Keratinocyte (primary cell): ENCODE measurements at regions not wholly inside any gene's neighbourhood (a gene's known extent, or its start where the extent isn't known, plus 50 kb on each side); places are given as distances from the start of the nearest gene placed in this dataset.

ENCODE experiments used
- CTCF ChIP-seq, 3 experiments: IDR thresholded peaks in 1 of 3; conservative IDR thresholded peaks in 1 of 3; optimal IDR thresholded peaks in 1 of 3; 2 replicates in 2 of 3; 3 replicates in 1 of 3; pipeline versions ENCODE3 to v1.5.1; 2011; ENCODE audit warnings: low read length in 3 of 3, mild to moderate bottlenecking in 3 of 3, moderate library complexity in 2 of 3, control low read depth in 1 of 3, inconsistent platforms in 1 of 3; ENCODE audit not compliant: insufficient read depth in 2 of 3; ENCODE audit errors: extremely low read depth in 1 of 3
- EZH2 ChIP-seq: IDR thresholded peaks from one replicate; pipeline ENCODE4 v1.6.1; 2012; ENCODE audit warnings: inconsistent platforms, mild to moderate bottlenecking, low read length, moderate library complexity

- TF ChIP-seq CTCF (optimal IDR thresholded peaks at IDR 0.05 in 1 of 3, IDR thresholded peaks at IDR 0.05 in 1 of 3, conservative IDR thresholded peaks at IDR 0.05 in 1 of 3; ENCODE audit: extremely low read depth in 1 of 3, insufficient read depth in 2 of 3, low read length in 3 of 3) (no peak), EZH2 (no peak)
Observed at GRCh38 chr1:239169276-239169675, 217.1 kb upstream of the CHRM3 start.
